ENCODE measurements at regions not wholly inside any gene's neighbourhood (a gene's known extent, or its start where the extent isn't known, plus 50 kb on each side); places are given as distances from the start of the nearest gene placed in this dataset.

- TF ChIP-seq POLR2A (IDR thresholded peaks at IDR 0.05), result no peak
- TF ChIP-seq CTCF (IDR thresholded peaks at IDR 0.05), result no peak
Measured at GRCh38 chr16:16877061-16877460, 498.1 kb downstream of the NPIPA7 start.
